Activated CD8-positive, alpha-beta T cell treated with anti-CD3 and anti-CD28 coated beads, Interleukin-2, amount 10 ng/mL, durations not matched to agents 7 days and 5 days (primary cell): ENCODE measurements at regions not wholly inside any gene's neighbourhood (a gene's known extent, or its start where the extent isn't known, plus 50 kb on each side); places are given as distances from the start of the nearest gene placed in this dataset.

Experiments used
- ATAC-seq: fragments of 150-1000 bp; cut with Tn5 transposase; one replicate; pipeline ENCODE4 v1.10.0; 2021; ENCODE audit warnings: moderate library complexity
- CTCF ChIA-PET: fragments of 350-600 bp; sonication (Branson Sonifier 250); formaldehyde crosslinking; loops from one replicate; lab custom pipeline; 2021; ENCODE audit warnings: antibody characterized with exemption; lab: Charles Lee
- POLR2A ChIA-PET: fragments of 350-600 bp; sonication (Branson Sonifier 250); formaldehyde crosslinking; loops from one replicate; lab custom pipeline; 2021; ENCODE audit warnings: antibody characterized with exemption; lab: Charles Lee
- DNase-seq: peaks from one replicate; pipeline ENCODE4 v3.0.0-alpha.2; 2020
- H3K27ac Mint-ChIP-seq: one replicate; pipeline ENCODE4 v1.8.0; 2021; ENCODE audit warnings: mild to moderate bottlenecking, mixed read lengths
- H3K27me3 Mint-ChIP-seq: one replicate; pipeline ENCODE4 v1.8.0; 2021; ENCODE audit warnings: low read depth, mixed read lengths
- H3K36me3 Mint-ChIP-seq: one replicate; pipeline ENCODE4 v1.8.0; 2021; ENCODE audit warnings: low read depth, mixed read lengths
- H3K4me1 Mint-ChIP-seq: one replicate; pipeline ENCODE4 v1.8.0; 2021; ENCODE audit warnings: low read depth, mixed read lengths
- H3K4me3 Mint-ChIP-seq: one replicate; pipeline ENCODE4 v1.8.0; 2021; ENCODE audit warnings: mild to moderate bottlenecking, mixed read lengths
- H3K9me3 Mint-ChIP-seq: one replicate; pipeline ENCODE4 v1.8.0; 2022; ENCODE audit warnings: mixed read lengths; ENCODE audit not compliant: insufficient read depth

DNA sequence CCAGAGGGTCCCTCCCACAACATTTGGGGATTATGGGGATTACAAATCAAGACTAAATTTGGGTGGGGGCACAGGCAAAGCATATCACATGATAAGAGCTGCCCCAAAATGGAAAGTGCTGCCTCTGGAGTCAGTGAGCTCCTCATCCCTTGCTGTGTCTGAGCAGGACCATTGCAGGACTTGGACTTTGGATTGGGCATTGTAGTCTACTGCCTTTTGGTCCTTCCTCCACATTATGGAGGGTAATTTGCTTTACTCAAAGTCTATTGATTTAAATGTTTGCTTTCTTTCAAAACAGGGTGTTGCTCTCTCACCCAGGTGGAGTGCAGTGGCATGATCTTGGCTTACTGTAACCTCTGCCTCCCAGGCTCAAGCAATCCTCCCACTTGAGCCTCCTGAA is 106.8 kb upstream of the LDAH start:
- Mint-ChIP-seq H3K4me1 (no peaks in the 10 kb centered on the region), H3K9me3 (peaks cover 3% of the 10 kb centered on the region), H3K4me3 (no peak overlapping the region), H3K27me3 (no peaks in the 10 kb centered on the region), H3K36me3 (no peaks in the 10 kb centered on the region), H3K27ac (no peak overlapping the region)
- DNase-seq (no peak), ATAC-seq (no peak)
- POLR2A ChIA-PET, result no interaction called here
- CTCF ChIA-PET, result no interaction called here

DNA sequence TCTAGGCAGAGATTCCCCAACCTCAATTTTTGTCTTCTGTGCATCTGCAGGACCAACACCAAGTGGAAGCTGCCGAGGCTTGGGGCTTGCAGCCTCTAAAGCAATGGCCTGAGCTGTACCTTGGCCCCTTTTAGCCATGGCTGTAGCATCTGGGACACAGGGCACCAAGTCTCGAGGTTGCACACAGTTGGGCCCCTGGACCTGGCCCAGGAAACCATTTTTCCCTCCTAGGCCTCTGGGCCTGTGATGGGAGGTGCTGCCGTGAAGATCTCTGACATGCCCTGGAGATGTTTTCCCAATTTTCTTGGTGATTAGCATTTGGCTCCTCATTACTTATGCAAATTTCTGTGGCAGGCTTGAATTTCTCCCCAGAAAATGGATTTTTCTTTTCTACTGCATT is 105.7 kb upstream of the LDAH start:
- no peak for ATAC-seq
- no peak overlapping the region for H3K4me3 Mint-ChIP-seq
- ChIA-PET POLR2A (no interaction called here), CTCF (no interaction called here)
- H3K27me3 Mint-ChIP-seq, result no peaks in the 10 kb centered on the region
- H3K36me3 Mint-ChIP-seq, result no peaks in the 10 kb centered on the region
- peaks cover 3% of the 10 kb centered on the region for H3K9me3 Mint-ChIP-seq
- no peaks in the 10 kb centered on the region for H3K4me1 Mint-ChIP-seq
- no peak for DNase-seq
- H3K27ac Mint-ChIP-seq, result no peak overlapping the region

DNA sequence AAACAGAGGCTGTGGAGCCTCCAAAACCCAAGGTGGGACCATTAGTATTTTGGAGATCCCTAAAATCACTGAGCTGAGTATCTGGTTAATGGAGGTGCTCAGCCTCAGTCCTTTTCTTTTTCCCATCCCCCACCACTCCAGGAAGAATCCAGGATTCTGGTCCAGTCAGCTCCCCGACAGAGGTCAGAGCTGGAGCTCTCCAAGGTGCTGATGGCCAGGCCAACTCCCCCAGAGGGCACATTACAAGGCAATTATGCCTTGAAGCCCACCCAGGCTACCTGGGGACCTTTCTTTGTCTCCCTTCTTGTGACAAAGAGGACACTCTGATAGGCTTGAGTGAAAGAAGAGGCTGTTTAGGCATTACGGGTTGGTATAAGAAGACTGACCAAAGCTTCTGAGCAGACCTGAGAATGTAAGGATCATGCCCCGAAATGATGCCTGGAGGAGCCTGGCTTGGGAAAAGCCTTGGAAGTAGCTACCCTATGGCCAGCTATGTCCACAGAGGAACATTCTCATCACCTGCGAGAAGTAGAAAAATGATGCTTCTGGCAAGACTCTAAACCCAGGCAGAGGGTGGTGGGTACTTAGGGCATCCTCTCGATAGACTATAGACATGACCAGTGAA is 102.5 kb upstream of the LDAH start:
- Mint-ChIP-seq H3K27me3 (no peaks in the 10 kb centered on the region), H3K4me3 (no peak overlapping the region), H3K36me3 (no peaks in the 10 kb centered on the region), H3K27ac (no peak overlapping the region), H3K9me3 (peaks cover 3% of the 10 kb centered on the region), H3K4me1 (no peaks in the 10 kb centered on the region)
- ATAC-seq (no peak), DNase-seq (no peak)
- POLR2A ChIA-PET, result no interaction called here
- CTCF ChIA-PET, result interaction anchor here (1.0 kb wide), 1 partner anchor 12 kb away, joined by 3 read pairs; no protein-coding TSS in a partner anchor

DNA sequence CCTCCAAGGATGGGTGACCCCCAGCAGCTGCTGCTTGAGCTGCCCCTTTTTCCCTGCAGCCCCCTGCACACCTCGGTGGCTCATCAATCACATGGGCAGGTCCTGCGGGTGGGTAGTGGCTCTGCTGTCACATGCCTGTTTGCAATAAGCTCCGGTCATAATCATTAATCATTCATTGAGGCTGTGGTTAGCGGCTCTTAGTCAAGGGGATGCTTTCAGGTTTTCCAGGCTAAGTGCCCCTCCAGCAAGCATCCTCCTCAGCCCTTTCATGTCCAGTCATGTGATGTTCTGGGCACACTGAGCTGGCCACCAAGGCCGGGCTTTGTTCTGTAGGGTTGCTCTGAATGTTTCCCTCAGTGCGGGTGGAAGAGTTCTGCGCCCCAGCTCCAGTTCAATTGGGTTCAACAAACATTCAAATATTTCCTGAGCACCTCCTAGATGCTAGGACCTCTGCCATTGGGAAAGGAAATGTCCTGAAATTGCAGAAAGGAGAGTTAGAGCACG is 96.4 kb upstream of the LDAH start:
- H3K4me3 Mint-ChIP-seq, result no peak overlapping the region
- H3K27ac Mint-ChIP-seq, result no peak overlapping the region
- no peaks in the 10 kb centered on the region for H3K4me1 Mint-ChIP-seq
- no peaks in the 10 kb centered on the region for H3K27me3 Mint-ChIP-seq
- ATAC-seq (no peak), DNase-seq (no peak)
- no peaks in the 10 kb centered on the region for H3K36me3 Mint-ChIP-seq
- H3K9me3 Mint-ChIP-seq, result no peaks in the 10 kb centered on the region
- CTCF ChIA-PET, result no interaction called here
- POLR2A ChIA-PET, result no interaction called here

DNA sequence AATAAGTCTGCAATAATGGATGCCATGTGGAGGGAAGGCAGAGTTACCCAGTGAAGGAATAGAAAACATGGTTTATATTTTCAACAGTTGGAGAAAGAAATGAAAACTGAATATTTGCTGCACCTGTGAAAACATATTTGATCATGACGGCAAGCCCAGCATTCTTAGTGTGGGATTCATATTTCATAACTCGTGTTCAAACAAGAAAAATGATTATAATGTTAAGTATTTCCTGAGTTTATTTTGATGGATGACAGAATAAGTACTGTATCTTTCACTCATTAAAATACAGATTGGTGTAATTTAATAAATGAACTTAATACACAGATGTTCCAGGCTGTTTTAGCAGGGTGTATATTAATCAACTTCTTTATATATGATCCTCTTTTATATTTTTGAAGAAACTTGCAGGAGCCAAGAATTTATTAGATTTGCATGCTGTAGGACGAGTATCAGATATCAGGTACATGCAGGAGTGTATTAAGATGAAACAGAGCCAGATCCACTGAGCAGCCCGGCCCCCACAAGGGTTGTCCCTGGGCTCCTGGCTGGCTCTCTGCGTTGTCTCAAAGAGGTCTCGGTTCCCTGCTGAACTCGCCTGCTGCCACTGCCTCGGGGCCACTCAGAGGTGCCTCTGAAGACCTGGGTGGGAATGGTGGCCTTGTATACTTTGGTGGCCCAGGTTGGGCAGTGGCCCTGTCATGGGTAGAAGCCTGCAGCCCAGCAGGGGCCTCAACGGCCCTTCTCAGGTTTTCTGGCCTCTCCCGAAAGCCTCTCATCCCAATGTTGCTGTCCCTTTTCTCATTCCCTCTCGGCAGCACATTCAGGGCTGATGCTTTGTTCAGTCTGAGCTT is 95.0 kb upstream of the LDAH start:
- Mint-ChIP-seq H3K36me3 (no peaks in the 10 kb centered on the region), H3K4me1 (peaks cover 4% of the 10 kb centered on the region), H3K4me3 (no peak overlapping the region), H3K27me3 (no peaks in the 10 kb centered on the region), H3K27ac (no peak overlapping the region), H3K9me3 (no peaks in the 10 kb centered on the region)
- POLR2A ChIA-PET, result no interaction called here
- CTCF ChIA-PET, result no interaction called here
- no peak for DNase-seq
- ATAC-seq, result no peak

DNA sequence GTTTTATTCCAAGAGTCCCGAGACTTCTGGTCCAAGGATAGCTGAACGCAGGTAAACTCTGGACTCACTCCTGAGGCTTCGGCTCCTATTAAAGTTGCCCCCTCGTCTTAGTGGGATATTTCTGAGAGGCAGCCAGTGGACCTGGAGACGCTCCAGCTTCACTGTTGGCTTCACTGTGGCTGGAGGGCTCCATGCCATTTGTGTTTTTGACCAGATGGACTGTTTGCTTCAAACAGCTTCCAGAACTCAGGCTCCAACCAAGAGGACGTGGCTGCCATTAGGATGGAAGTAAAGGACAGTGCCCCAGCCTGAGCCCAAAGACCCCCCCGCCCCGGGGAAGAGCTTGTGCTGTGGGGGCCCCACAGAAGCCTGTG is 94.4 kb upstream of the LDAH start:
- no peak overlapping the region for H3K4me3 Mint-ChIP-seq
- no peak for DNase-seq
- H3K27ac Mint-ChIP-seq, result no peak overlapping the region
- no peaks in the 10 kb centered on the region for H3K9me3 Mint-ChIP-seq
- ChIA-PET POLR2A (no interaction called here), CTCF (no interaction called here)
- no peaks in the 10 kb centered on the region for H3K36me3 Mint-ChIP-seq
- H3K4me1 Mint-ChIP-seq, result peaks cover 4% of the 10 kb centered on the region
- no peaks in the 10 kb centered on the region for H3K27me3 Mint-ChIP-seq
- no peak for ATAC-seq

DNA sequence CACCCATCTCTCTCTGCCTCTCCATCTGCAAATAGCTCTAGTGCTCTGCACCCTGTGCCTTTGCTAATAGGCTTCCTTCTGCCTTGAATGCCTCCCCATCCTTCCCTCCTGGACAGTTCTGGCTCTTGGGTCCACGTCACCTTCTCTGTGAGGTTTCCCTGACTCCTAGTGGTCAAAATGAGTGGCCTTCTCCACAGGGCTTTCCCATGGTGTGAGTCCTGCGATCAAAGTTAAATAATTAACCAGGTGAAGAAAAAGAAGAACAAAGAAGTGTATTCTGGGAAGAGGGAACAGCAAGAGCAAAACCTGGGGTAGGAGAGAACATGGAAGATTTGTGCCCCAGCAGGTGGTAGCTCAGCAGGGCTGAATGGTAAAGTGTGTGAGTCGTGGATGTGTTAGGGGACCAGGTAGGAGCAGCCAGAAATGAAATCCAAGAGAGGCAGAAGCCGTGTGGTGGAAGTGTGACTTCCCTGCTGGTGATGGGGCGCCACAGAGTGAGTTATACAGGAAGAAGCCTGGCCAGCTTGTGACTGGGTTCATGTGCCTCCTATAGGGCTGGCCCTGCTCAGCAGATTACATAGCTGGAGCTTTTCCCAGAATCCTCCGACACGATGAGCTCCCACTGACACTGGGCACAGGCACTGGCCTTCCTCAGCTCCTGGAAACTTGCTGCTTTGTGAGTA is 93.8 kb upstream of the LDAH start:
- ATAC-seq, result no peak
- POLR2A ChIA-PET, result no interaction called here
- H3K9me3 Mint-ChIP-seq, result no peaks in the 10 kb centered on the region
- no peak overlapping the region for H3K27ac Mint-ChIP-seq
- CTCF ChIA-PET, result no interaction called here
- H3K27me3 Mint-ChIP-seq, result no peaks in the 10 kb centered on the region
- H3K36me3 Mint-ChIP-seq, result no peaks in the 10 kb centered on the region
- no peak overlapping the region for H3K4me3 Mint-ChIP-seq
- H3K4me1 Mint-ChIP-seq, result peaks cover 4% of the 10 kb centered on the region
- DNase-seq, result no peak

DNA sequence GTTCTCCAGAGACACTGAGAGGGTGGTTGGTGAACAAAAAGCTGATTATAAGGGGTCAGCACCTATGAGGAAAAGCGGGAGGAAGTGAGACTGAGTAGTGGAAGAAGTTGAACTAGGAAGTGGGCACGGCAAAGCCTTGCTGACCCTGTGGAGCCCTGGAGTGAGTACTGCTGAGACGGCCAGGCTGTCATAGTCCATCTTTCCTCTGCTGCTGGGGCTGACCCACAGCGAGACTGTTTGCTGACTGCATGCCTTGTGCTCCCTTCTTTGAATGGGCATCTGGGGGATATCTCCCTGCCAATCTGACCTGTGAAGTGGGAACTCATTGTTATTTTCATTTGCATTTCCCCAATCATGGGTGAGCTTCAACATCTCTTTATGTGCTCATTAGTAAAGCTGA is 92.4 kb upstream of the LDAH start:
- ATAC-seq (no peak), DNase-seq (no peak)
- CTCF ChIA-PET, result no interaction called here
- peaks cover 4% of the 10 kb centered on the region for H3K4me1 Mint-ChIP-seq
- no peaks in the 10 kb centered on the region for H3K9me3 Mint-ChIP-seq
- H3K27ac Mint-ChIP-seq, result no peak overlapping the region
- no peaks in the 10 kb centered on the region for H3K27me3 Mint-ChIP-seq
- POLR2A ChIA-PET, result no interaction called here
- no peaks in the 10 kb centered on the region for H3K36me3 Mint-ChIP-seq
- H3K4me3 Mint-ChIP-seq, result no peak overlapping the region

DNA sequence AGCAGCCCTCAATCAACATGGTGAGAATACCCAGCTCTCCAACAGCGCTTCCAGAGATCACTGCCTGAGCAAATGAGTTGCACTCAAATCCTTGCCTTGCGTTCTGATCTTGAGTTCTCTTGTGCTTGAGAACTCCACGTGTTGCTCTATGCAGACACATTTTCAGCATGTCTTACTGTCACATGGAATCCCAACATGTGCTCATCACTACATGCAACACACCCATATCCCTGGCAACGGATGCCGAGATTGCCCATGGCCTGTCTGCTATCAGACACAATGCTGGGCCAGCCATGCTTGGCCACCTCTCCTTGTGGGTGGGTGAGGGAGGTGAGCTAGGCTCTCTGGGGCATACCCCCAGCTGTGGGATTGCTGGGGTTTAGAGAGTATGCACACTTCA is 91.9 kb upstream of the LDAH start:
- no peaks in the 10 kb centered on the region for H3K27me3 Mint-ChIP-seq
- H3K9me3 Mint-ChIP-seq, result no peaks in the 10 kb centered on the region
- ATAC-seq (no peak), DNase-seq (no peak)
- H3K4me3 Mint-ChIP-seq, result no peak overlapping the region
- H3K36me3 Mint-ChIP-seq, result no peaks in the 10 kb centered on the region
- no peak overlapping the region for H3K27ac Mint-ChIP-seq
- peaks cover 4% of the 10 kb centered on the region for H3K4me1 Mint-ChIP-seq
- ChIA-PET POLR2A (no interaction called here), CTCF (no interaction called here)

DNA sequence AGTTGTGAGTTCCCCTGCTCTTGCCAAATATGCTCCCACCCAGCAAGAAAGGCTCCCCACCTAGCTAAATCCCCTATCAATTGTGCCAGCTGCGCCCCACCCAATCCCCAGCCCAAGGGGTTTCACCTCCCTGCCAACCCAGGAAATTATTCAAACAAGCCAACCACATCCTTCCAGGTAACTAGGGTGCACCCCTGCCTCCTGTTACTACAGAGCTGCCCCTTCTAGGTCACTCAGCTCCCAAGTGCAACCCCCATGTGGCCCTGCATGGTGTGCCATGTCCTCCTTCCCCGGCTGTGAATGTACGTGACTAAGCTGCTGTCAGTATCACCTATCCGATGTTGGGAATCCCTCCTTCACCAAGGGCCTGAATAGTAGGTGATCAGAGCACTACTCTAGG is 91.2 kb upstream of the LDAH start:
- ChIA-PET POLR2A (no interaction called here), CTCF (no interaction called here)
- Mint-ChIP-seq H3K27ac (no peak overlapping the region), H3K27me3 (no peaks in the 10 kb centered on the region), H3K4me3 (no peak overlapping the region), H3K36me3 (no peaks in the 10 kb centered on the region), H3K9me3 (no peaks in the 10 kb centered on the region), H3K4me1 (peaks cover 4% of the 10 kb centered on the region)
- DNase-seq (no peak), ATAC-seq (no peak)

DNA sequence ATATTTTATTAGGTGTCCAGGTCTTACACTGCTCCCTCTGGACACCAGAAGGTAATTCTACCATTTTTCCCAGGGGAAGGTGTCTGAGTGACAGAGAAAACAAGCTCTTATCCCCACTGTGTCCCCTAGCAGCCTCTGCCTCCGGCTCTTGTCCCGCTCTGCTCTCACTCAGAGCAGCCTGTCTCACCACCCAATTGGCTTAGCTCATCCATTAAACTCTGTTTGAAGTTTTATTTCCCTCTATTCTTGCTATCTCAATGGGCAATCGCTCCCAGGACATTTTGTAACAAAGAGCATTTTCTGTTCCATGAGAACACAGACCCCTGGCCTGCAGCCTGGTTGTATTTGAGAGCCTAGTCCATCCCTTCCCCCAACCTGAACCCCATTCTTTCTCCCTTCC is 90.6 kb upstream of the LDAH start:
- Mint-ChIP-seq H3K27me3 (peaks cover 3% of the 10 kb centered on the region), H3K4me1 (peaks cover 4% of the 10 kb centered on the region), H3K4me3 (no peak overlapping the region), H3K27ac (no peak overlapping the region), H3K9me3 (no peaks in the 10 kb centered on the region), H3K36me3 (no peaks in the 10 kb centered on the region)
- no peak for DNase-seq
- ChIA-PET CTCF (interaction anchor here (1.6 kb wide), 1 partner anchor 12 kb away, joined by 3 read pairs; no protein-coding TSS in a partner anchor), POLR2A (no interaction called here)
- no peak for ATAC-seq

DNA sequence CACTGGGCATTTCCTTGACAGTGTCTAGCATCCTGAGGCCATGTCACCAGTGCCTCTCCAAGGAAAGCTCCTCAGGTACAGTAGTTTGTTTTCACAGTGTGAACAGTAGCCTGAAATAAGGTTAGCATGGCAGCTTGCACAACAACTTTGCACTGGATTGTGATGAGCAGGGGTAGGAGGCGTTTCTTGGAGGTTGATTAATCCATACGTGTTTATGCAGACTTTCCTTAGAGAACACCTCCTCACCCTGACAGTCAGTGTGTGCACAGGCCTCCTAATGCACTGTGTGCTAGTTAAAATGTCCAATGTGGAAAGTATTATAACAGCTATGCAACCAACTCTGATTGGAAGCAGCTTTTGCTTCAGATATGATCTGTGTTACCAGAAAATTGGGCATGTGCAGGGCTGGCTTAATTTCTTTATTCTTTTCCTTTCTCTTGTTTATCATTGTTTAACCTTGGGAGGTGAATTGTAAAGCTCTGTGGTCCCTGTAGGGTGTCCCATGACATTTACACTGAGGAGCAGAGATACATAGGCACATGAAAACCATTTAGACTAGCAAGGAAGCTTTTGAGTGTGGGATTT is 77.2 kb upstream of the LDAH start:
- Mint-ChIP-seq H3K4me3 (no peak overlapping the region), H3K27ac (no peak overlapping the region), H3K4me1 (no peaks in the 10 kb centered on the region), H3K27me3 (peaks cover 8% of the 10 kb centered on the region), H3K9me3 (no peaks in the 10 kb centered on the region), H3K36me3 (no peaks in the 10 kb centered on the region)
- DNase-seq (no peak), ATAC-seq (no peak)
- ChIA-PET POLR2A (no interaction called here), CTCF (no interaction called here)
